ENCODE measurements at regions not wholly inside any gene's neighbourhood (a gene's known extent, or its start where the extent isn't known, plus 50 kb on each side); places are given as distances from the start of the nearest gene placed in this dataset.

DNA sequence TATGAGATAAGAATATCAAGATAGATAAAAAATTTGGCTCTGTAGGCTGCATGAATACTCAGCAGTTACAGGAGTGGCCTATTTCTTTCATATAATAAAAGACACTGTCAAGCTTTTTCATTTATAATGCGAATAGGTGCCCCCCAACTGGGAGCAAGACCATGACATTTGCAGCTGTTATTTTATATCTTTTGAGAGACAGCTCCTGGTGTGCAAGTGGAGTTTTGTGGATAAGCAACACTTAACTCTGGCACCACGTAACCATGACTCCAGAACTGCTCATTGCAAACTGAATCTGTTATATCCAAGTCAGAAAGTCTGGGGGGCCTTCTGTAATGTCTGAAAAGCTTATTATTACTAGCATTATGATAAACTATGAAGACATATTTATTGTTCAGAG lies 1372.4 kb downstream of the C4orf33 start (continued):
- TF ChIP-seq, protein P1, sequence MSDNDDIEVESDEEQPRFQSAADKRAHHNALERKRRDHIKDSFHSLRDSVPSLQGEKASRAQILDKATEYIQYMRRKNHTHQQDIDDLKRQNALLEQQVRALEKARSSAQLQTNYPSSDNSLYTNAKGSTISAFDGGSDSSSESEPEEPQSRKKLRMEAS (IDR thresholded peaks at IDR 0.05; ENCODE audit: low read depth, low read length), result no peak
- TF ChIP-seq SP1 (IDR thresholded peaks at IDR 0.05; ENCODE audit: low read depth, low read length) (no peak), SUPT20H (IDR thresholded peaks at IDR 0.05; ENCODE audit: borderline replicate concordance, control insufficient read depth, low read depth, low read length) (no peak), SMARCA5 (IDR thresholded peaks at IDR 0.05) (no peak)
- TF ChIP-seq, protein P2, sequence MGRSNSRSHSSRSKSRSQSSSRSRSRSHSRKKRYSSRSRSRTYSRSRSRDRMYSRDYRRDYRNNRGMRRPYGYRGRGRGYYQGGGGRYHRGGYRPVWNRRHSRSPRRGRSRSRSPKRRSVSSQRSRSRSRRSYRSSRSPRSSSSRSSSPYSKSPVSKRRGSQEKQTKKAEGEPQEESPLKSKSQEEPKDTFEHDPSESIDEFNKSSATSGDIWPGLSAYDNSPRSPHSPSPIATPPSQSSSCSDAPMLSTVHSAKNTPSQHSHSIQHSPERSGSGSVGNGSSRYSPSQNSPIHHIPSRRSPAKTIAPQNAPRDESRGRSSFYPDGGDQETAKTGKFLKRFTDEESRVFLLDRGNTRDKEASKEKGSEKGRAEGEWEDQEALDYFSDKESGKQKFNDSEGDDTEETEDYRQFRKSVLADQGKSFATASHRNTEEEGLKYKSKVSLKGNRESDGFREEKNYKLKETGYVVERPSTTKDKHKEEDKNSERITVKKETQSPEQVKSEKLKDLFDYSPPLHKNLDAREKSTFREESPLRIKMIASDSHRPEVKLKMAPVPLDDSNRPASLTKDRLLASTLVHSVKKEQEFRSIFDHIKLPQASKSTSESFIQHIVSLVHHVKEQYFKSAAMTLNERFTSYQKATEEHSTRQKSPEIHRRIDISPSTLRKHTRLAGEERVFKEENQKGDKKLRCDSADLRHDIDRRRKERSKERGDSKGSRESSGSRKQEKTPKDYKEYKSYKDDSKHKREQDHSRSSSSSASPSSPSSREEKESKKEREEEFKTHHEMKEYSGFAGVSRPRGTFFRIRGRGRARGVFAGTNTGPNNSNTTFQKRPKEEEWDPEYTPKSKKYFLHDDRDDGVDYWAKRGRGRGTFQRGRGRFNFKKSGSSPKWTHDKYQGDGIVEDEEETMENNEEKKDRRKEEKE (IDR thresholded peaks at IDR 0.05), result no peak
- TF ChIP-seq, protein P3, sequence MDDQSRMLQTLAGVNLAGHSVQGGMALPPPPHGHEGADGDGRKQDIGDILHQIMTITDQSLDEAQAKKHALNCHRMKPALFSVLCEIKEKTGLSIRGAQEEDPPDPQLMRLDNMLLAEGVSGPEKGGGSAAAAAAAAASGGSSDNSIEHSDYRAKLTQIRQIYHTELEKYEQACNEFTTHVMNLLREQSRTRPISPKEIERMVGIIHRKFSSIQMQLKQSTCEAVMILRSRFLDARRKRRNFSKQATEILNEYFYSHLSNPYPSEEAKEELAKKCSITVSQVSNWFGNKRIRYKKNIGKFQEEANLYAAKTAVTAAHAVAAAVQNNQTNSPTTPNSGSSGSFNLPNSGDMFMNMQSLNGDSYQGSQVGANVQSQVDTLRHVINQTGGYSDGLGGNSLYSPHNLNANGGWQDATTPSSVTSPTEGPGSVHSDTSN (IDR thresholded peaks at IDR 0.05; ENCODE audit: insufficient replicate concordance, low read depth, low read length), result no peak

DNA sequence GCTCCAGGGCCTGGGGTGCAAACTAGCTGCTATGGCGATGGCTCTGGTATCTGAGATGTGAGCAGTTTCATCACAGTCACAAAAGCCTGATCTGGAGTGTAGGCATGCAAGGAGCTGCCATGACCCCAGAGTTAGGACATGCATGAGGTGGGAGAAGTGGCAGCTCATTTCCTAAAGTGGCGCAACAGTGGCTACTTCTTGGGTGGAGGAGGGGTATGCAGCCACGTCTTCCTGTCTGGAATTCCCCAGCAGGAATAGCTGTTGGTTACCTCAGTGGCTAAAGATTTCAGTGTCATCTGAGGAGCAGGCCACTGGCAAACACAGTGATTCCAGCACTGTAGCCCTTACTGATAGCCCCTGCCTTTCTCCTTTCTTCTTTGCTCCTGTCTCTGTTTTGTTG lies 1382.5 kb downstream of the C4orf33 start:
- ChIA-PET CTCF (no interaction called here), SMC1A (ENCODE audit: uncharacterized antibody, unreplicated experiment) (no interaction called here), RAD21 (ENCODE audit: unreplicated experiment) (no interaction called here), POLR2A (no interaction called here)
- ATAC-seq (no peak), FAIRE-seq (no peak), DNase-seq (ENCODE audit: low read depth, low spot score) (no peak)
- Histone ChIP-seq H3K4me2 (ENCODE audit: control insufficient read depth, insufficient read depth) (no peak overlapping the region), H3K9me3 (replicated peaks; ENCODE audit: control insufficient read depth, insufficient read depth, low read length) (no peaks in the 10 kb centered on the region), H2AFZ (ENCODE audit: control insufficient read depth, low read depth, low read length) (no peak overlapping the region), H3K27me3 (replicated peaks in 1 of 2; ENCODE audit: control insufficient read depth in 2 of 2, insufficient read depth in 2 of 2, low read length in 1 of 2) (no peaks in the 10 kb centered on the region), H3K4me3 (no peak overlapping the region), H3K27ac (ENCODE audit: control insufficient read depth, insufficient read depth) (no peak overlapping the region), H4K20me1 (ENCODE audit: control insufficient read depth, insufficient read depth) (no peaks in the 10 kb centered on the region), H3K4me1 (ENCODE audit: control insufficient read depth, insufficient read depth, low read length) (no peaks in the 10 kb centered on the region), H3K36me3 (ENCODE audit: control insufficient read depth in 2 of 2, insufficient read depth in 2 of 2, low read length in 1 of 2) (no peaks in the 10 kb centered on the region), H3K79me2 (ENCODE audit: control insufficient read depth, insufficient read depth, low read length) (no peaks in the 10 kb centered on the region), H3K9ac (ENCODE audit: control insufficient read depth, insufficient read depth, low read length) (no peak overlapping the region)
- TF ChIP-seq, protein P4, sequence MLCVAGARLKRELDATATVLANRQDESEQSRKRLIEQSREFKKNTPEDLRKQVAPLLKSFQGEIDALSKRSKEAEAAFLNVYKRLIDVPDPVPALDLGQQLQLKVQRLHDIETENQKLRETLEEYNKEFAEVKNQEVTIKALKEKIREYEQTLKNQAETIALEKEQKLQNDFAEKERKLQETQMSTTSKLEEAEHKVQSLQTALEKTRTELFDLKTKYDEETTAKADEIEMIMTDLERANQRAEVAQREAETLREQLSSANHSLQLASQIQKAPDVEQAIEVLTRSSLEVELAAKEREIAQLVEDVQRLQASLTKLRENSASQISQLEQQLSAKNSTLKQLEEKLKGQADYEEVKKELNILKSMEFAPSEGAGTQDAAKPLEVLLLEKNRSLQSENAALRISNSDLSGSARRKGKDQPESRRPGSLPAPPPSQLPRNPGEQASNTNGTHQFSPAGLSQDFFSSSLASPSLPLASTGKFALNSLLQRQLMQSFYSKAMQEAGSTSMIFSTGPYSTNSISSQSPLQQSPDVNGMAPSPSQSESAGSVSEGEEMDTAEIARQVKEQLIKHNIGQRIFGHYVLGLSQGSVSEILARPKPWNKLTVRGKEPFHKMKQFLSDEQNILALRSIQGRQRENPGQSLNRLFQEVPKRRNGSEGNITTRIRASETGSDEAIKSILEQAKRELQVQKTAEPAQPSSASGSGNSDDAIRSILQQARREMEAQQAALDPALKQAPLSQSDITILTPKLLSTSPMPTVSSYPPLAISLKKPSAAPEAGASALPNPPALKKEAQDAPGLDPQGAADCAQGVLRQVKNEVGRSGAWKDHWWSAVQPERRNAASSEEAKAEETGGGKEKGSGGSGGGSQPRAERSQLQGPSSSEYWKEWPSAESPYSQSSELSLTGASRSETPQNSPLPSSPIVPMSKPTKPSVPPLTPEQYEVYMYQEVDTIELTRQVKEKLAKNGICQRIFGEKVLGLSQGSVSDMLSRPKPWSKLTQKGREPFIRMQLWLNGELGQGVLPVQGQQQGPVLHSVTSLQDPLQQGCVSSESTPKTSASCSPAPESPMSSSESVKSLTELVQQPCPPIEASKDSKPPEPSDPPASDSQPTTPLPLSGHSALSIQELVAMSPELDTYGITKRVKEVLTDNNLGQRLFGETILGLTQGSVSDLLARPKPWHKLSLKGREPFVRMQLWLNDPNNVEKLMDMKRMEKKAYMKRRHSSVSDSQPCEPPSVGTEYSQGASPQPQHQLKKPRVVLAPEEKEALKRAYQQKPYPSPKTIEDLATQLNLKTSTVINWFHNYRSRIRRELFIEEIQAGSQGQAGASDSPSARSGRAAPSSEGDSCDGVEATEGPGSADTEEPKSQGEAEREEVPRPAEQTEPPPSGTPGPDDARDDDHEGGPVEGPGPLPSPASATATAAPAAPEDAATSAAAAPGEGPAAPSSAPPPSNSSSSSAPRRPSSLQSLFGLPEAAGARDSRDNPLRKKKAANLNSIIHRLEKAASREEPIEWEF (IDR thresholded peaks at IDR 0.05; ENCODE audit: insufficient replicate concordance, low read depth, low read length), result no peak
- TF ChIP-seq ATF7 (IDR thresholded peaks at IDR 0.05; ENCODE audit: low read depth), result no peak
- TF ChIP-seq FOXM1 (IDR thresholded peaks at IDR 0.05; ENCODE audit: low read depth, low read length), result no peak
- no peak for TF ChIP-seq CBX5 (IDR thresholded peaks at IDR 0.05; ENCODE audit: low read depth)
- no peak for TF ChIP-seq MEF2A (IDR thresholded peaks at IDR 0.05; ENCODE audit: insufficient read depth, low read depth, low read length)
- TF ChIP-seq YBX1 (IDR thresholded peaks at IDR 0.05), result no peak
- no peak for TF ChIP-seq NR2F1 (conservative IDR thresholded peaks at IDR 0.05)
- TF ChIP-seq ZNF217 (IDR thresholded peaks at IDR 0.05), result no peak
- intact Hi-C loops (cut with micrococcal nuclease; ENCODE audit: unreplicated experiment), result no loop called here
- in situ Hi-C loops (cut with MboI), result no loop called here
- BruUV-seq (replicated peaks), result no TSS peak
- WGBS (ENCODE audit: insufficient coverage, insufficient replicate concordance, low lambda C conversion rate, missing lambda C conversion rate), result 21% methylated on average over 3 of the region's 3 CpGs

All from GM12878 (cell line).